ENCODE measurements at regions not wholly inside any gene's neighbourhood (a gene's known extent, or its start where the extent isn't known, plus 50 kb on each side); places are given as distances from the start of the nearest gene placed in this dataset.

DNA sequence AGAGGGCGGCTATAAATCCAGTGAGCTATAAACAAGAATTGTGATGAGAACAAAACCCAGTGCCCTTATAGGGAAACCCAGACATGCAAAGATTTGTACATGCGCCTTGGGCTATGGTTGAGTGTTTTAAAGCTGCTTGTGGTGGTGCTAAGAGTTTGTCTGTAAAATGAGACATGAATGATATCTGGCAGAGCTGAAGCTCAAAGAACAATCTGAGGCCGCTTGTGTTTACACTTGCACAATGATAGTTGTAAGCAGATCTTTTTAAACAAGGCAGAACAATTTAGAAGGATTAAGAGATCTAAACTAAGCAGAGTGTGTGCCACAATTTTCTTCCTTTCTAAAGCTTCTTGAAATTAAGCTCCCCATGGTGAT, 80.4 kb upstream of the ADAMTS5 start:
- BruUV-seq (replicated peaks): no TSS peak
- Histone ChIP-seq H3K4me1 (ENCODE audit: control insufficient read depth, extremely low read depth, insufficient read depth, low read length) (no peaks in the 10 kb centered on the region), H4K20me1 (replicated peaks; ENCODE audit: control insufficient read depth, extremely low read depth, insufficient read depth, low read length) (no peaks in the 10 kb centered on the region), H3K9me1 (replicated peaks; ENCODE audit: control insufficient read depth, extremely low read depth, insufficient read depth, low read length) (no peaks in the 10 kb centered on the region), H3K9me3 (replicated peaks; ENCODE audit: control insufficient read depth, insufficient read depth, low read length) (no peaks in the 10 kb centered on the region), H2AFZ (ENCODE audit: low read depth, low read length) (no peak overlapping the region), H3K36me3 (ENCODE audit: control insufficient read depth in 2 of 2, extremely low read depth in 1 of 2, insufficient read depth in 2 of 2, low read length in 2 of 2) (no peaks in the 10 kb centered on the region), H3K4me2 (ENCODE audit: insufficient read depth, low read length) (no peak overlapping the region), H3K27me3 (ENCODE audit: control insufficient read depth in 2 of 2, insufficient read depth in 2 of 2, low read length in 2 of 2) (no peaks in the 10 kb centered on the region), H3K9ac (replicated peaks; ENCODE audit: extremely low read depth, insufficient read depth, low read length) (no peak overlapping the region), H3K27ac (ENCODE audit: insufficient read depth, low read depth, low read length) (no peak overlapping the region), H3K79me2 (ENCODE audit: control insufficient read depth, insufficient read depth, low read length) (no peaks in the 10 kb centered on the region), H3K4me3 (replicated peaks in 1 of 3; ENCODE audit: insufficient read depth in 1 of 3, low read depth in 1 of 3, low read length in 3 of 3) (no peak overlapping the region)
- DNase-seq (ENCODE audit: low read depth, low spot score) (no peak), FAIRE-seq (no peak)
- TF ChIP-seq POLR2AphosphoS5 (IDR thresholded peaks at IDR 0.05; ENCODE audit: insufficient read depth, low read depth, low read length) (no peak), FOS (IDR thresholded peaks at IDR 0.05; ENCODE audit: borderline replicate concordance, insufficient read depth, low read length) (no peak), JUN (IDR thresholded peaks at IDR 0.05; ENCODE audit: borderline replicate concordance, insufficient read depth, insufficient read length, low read depth) (no peak), MYC (IDR thresholded peaks at IDR 0.05; ENCODE audit: low read depth, low read length) (no peak), GATA2 (IDR thresholded peaks at IDR 0.05; ENCODE audit: insufficient read depth, insufficient read length, low read depth, low read length) (no peak), POLR2A (IDR thresholded peaks at IDR 0.05; ENCODE audit: low read depth, low read length) (no peak), EZH2 (IDR thresholded peaks at IDR 0.05; ENCODE audit: borderline replicate concordance, low read depth, low read length, severe bottlenecking) (no peak)
- TF ChIP-seq, protein P1, sequence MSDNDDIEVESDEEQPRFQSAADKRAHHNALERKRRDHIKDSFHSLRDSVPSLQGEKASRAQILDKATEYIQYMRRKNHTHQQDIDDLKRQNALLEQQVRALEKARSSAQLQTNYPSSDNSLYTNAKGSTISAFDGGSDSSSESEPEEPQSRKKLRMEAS (IDR thresholded peaks at IDR 0.05; ENCODE audit: insufficient read depth, insufficient read length): no peak
- TF ChIP-seq, protein P2, sequence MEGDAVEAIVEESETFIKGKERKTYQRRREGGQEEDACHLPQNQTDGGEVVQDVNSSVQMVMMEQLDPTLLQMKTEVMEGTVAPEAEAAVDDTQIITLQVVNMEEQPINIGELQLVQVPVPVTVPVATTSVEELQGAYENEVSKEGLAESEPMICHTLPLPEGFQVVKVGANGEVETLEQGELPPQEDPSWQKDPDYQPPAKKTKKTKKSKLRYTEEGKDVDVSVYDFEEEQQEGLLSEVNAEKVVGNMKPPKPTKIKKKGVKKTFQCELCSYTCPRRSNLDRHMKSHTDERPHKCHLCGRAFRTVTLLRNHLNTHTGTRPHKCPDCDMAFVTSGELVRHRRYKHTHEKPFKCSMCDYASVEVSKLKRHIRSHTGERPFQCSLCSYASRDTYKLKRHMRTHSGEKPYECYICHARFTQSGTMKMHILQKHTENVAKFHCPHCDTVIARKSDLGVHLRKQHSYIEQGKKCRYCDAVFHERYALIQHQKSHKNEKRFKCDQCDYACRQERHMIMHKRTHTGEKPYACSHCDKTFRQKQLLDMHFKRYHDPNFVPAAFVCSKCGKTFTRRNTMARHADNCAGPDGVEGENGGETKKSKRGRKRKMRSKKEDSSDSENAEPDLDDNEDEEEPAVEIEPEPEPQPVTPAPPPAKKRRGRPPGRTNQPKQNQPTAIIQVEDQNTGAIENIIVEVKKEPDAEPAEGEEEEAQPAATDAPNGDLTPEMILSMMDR (IDR thresholded peaks at IDR 0.05; ENCODE audit: extremely low read depth in 1 of 2, insufficient read depth in 1 of 2, low read depth in 1 of 2, low read length in 2 of 2): no peak
- dilution Hi-C loops (cut with MboI; ENCODE audit: extremely low pct_ligation_motif_present, low sequenced_read_pairs) (no loop called here), intact Hi-C loops (cut with micrococcal nuclease) (no loop called here)
- CTCF ChIA-PET: interaction anchor here (1.2 kb wide), 1 partner anchor 12 kb away, joined by 3 read pairs; no protein-coding TSS in a partner anchor
- POLR2A ChIA-PET: no interaction called here
